HepG2 (cell line): ENCODE measurements at regions not wholly inside any gene's neighbourhood (a gene's known extent, or its start where the extent isn't known, plus 50 kb on each side); places are given as distances from the start of the nearest gene placed in this dataset.
A peak's percentile ranks its signal among the peaks of the same experiment; 100 is the strongest.

Experiments
- GTF3A ChIP-seq: sonication (generic); formaldehyde crosslinking; conservative IDR thresholded peaks from 2 replicates; pipeline ENCODE4 v1.4.0; 2020; ENCODE audit warnings: mild to moderate bottlenecking, missing genetic modification reagents
- HOXA5 ChIP-seq: sonication (generic); formaldehyde crosslinking; IDR thresholded peaks from 2 replicates; pipeline ENCODE4 v1.4.0; 2020; ENCODE audit warnings: missing genetic modification reagents
- KDM6A ChIP-seq: IDR thresholded peaks from 2 replicates; pipeline ENCODE4 v1.6.1; 2016; ENCODE audit warnings: low read depth
- PAWR ChIP-seq: sonication (generic); formaldehyde crosslinking; IDR thresholded peaks from 2 replicates; pipeline ENCODE4 v1.4.0; 2020; ENCODE audit warnings: missing genetic modification reagents, mild to moderate bottlenecking, borderline replicate concordance
- PLRG1 ChIP-seq: fragments of 450-650 bp; conservative IDR thresholded peaks from 2 replicates; pipeline ENCODE4 v1.6.1; 2016
- TGIF2 ChIP-seq: IDR thresholded peaks from 2 replicates; pipeline ENCODE4 v1.6.1; 2016; ENCODE audit warnings: control low read depth, missing compliant biosample characterization
- ZBTB3 ChIP-seq: sonication (generic); formaldehyde crosslinking; IDR thresholded peaks from 2 replicates; pipeline ENCODE4 v1.4.0; 2020; ENCODE audit warnings: low read depth, mild to moderate bottlenecking, moderate library complexity, missing genetic modification reagents, borderline replicate concordance
- ZFP82 ChIP-seq: sonication (generic); formaldehyde crosslinking; IDR thresholded peaks from 2 replicates; pipeline ENCODE4 v1.5.1; 2020; ENCODE audit warnings: mild to moderate bottlenecking, missing genetic modification reagents, borderline replicate concordance
- ZNF607 ChIP-seq: sonication (generic); formaldehyde crosslinking; IDR thresholded peaks from 2 replicates; pipeline ENCODE4 v1.5.1; 2020; ENCODE audit warnings: missing genetic modification reagents, mild to moderate bottlenecking, borderline replicate concordance
- ZNF772 ChIP-seq: sonication (generic); formaldehyde crosslinking; IDR thresholded peaks from 2 replicates; pipeline ENCODE4 v1.5.0; 2020; ENCODE audit warnings: mild to moderate bottlenecking, missing genetic modification reagents
- ZZZ3 ChIP-seq: sonication (generic); formaldehyde crosslinking; IDR thresholded peaks from 2 replicates; pipeline ENCODE4 v1.4.0; 2020; ENCODE audit warnings: missing genetic modification reagents, mild to moderate bottlenecking, borderline replicate concordance
- TF ChIP-seq, protein P1 (sequence below): sonication (generic); formaldehyde crosslinking; IDR thresholded peaks from 2 replicates; pipeline ENCODE4 v1.5.1; 2020; ENCODE audit warnings: missing genetic modification reagents, mild to moderate bottlenecking, borderline replicate concordance
- TF ChIP-seq, protein P2 (sequence below): sonication (generic); formaldehyde crosslinking; IDR thresholded peaks from 2 replicates; pipeline ENCODE4 v1.5.1; 2020; ENCODE audit warnings: missing genetic modification reagents, mild to moderate bottlenecking, borderline replicate concordance
- TF ChIP-seq, protein P3 (sequence below): sonication (generic); formaldehyde crosslinking; IDR thresholded peaks from 2 replicates; pipeline ENCODE4 v1.4.0; 2020; ENCODE audit warnings: mild to moderate bottlenecking, low read depth, missing genetic modification reagents
- TF ChIP-seq, protein P4 (sequence below): sonication (generic); formaldehyde crosslinking; IDR thresholded peaks from 2 replicates; pipeline ENCODE4 v1.5.0; 2020; ENCODE audit warnings: missing genetic modification reagents
- TF ChIP-seq, protein P5 (sequence below), 2 experiments: fragments of 450-650 bp in 1 of 2; sonication (generic) in 1 of 2; formaldehyde crosslinking; IDR thresholded peaks; 2 replicates each; pipeline versions ENCODE4 v1.5.0 to v1.8.0; 2020 to 2022; ENCODE audit warnings: mild to moderate bottlenecking in 1 of 2, missing genetic modification reagents in 1 of 2
- TF ChIP-seq, protein P6 (sequence below): fragments of 450-650 bp; IDR thresholded peaks from 2 replicates; pipeline ENCODE4 v1.6.1; 2017; ENCODE audit warnings: mild to moderate bottlenecking

DNA sequence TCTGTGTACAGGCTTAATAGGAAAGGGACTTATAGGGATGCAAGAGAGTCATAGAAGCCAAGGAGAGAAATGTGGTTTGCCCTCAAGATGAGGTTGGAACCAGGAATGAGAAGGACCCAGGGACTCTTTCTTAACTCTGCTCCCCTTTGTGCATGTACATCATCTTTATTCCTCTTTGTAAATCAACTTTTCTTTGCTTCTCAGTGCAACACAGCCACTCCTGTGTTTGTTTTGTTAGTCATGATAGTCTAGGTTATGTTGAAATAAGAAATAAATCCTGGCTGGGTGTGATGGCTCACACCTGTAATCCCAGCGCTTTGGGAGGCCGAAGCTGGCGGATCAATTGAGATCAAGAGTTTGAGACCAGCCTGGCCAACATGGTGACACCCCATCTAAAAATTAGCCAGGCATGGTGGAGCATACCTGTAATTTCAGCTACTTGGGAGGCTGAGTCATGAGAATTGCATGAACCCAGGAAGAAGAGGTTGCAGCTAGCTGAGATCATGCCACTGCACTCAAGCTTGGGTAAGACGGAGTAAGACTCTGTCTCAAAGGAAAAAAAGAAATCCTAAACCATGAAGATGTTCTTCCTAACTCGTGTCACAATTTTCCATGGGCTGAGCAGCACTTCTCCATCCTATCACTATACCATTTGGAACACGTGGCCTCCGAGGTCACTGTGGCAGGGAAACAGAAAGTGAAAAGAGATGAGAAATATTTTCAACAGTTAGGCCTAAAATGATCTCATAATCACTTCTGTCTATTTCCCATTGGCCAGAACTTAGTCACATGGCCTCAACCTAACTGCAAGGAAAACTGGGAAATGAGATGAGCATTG lies 73.0 kb upstream of the TMEM17 start (continued):
- no peak for TF ChIP-seq GTF3A
- TF ChIP-seq, protein P1, sequence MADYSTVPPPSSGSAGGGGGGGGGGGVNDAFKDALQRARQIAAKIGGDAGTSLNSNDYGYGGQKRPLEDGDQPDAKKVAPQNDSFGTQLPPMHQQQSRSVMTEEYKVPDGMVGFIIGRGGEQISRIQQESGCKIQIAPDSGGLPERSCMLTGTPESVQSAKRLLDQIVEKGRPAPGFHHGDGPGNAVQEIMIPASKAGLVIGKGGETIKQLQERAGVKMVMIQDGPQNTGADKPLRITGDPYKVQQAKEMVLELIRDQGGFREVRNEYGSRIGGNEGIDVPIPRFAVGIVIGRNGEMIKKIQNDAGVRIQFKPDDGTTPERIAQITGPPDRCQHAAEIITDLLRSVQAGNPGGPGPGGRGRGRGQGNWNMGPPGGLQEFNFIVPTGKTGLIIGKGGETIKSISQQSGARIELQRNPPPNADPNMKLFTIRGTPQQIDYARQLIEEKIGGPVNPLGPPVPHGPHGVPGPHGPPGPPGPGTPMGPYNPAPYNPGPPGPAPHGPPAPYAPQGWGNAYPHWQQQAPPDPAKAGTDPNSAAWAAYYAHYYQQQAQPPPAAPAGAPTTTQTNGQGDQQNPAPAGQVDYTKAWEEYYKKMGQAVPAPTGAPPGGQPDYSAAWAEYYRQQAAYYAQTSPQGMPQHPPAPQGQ (CRISPR knock-in tag), result no peak
- TF ChIP-seq KDM6A (CRISPR knock-in tag), result no peak
- no peak for TF ChIP-seq PAWR
- 0 out of 2 replicates have a peak, but pooled peaks have one; percentile 31 for TF ChIP-seq TGIF2 (CRISPR knock-in tag)
- TF ChIP-seq HOXA5 (CRISPR knock-in tag), result no peak
- TF ChIP-seq, protein P2, sequence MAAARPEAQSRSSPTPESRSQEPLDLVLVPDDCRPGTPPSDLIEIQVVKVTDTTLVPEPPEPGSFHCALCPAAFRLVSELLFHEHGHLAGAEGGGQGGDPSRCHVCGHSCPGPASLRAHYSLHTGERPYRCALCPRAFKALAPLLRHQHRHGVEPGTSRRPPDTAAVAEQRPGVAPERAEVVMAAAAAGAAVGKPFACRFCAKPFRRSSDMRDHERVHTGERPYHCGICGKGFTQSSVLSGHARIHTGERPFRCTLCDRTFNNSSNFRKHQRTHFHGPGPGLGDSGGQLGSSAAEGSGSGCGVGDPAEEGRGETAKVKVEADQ (CRISPR knock-in tag), result no peak
- TF ChIP-seq, protein P3, sequence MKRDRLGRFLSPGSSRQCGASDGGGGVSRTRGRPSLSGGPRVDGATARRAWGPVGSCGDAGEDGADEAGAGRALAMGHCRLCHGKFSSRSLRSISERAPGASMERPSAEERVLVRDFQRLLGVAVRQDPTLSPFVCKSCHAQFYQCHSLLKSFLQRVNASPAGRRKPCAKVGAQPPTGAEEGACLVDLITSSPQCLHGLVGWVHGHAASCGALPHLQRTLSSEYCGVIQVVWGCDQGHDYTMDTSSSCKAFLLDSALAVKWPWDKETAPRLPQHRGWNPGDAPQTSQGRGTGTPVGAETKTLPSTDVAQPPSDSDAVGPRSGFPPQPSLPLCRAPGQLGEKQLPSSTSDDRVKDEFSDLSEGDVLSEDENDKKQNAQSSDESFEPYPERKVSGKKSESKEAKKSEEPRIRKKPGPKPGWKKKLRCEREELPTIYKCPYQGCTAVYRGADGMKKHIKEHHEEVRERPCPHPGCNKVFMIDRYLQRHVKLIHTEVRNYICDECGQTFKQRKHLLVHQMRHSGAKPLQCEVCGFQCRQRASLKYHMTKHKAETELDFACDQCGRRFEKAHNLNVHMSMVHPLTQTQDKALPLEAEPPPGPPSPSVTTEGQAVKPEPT (CRISPR knock-in tag), result no peak
- TF ChIP-seq, protein P4, sequence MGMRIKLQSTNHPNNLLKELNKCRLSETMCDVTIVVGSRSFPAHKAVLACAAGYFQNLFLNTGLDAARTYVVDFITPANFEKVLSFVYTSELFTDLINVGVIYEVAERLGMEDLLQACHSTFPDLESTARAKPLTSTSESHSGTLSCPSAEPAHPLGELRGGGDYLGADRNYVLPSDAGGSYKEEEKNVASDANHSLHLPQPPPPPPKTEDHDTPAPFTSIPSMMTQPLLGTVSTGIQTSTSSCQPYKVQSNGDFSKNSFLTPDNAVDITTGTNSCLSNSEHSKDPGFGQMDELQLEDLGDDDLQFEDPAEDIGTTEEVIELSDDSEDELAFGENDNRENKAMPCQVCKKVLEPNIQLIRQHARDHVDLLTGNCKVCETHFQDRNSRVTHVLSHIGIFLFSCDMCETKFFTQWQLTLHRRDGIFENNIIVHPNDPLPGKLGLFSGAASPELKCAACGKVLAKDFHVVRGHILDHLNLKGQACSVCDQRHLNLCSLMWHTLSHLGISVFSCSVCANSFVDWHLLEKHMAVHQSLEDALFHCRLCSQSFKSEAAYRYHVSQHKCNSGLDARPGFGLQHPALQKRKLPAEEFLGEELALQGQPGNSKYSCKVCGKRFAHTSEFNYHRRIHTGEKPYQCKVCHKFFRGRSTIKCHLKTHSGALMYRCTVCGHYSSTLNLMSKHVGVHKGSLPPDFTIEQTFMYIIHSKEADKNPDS (CRISPR knock-in tag), result no peak
- TF ChIP-seq ZNF607 (CRISPR knock-in tag), result no peak
- TF ChIP-seq ZBTB3 (CRISPR knock-in tag), result no peak
- TF ChIP-seq, protein P5, sequence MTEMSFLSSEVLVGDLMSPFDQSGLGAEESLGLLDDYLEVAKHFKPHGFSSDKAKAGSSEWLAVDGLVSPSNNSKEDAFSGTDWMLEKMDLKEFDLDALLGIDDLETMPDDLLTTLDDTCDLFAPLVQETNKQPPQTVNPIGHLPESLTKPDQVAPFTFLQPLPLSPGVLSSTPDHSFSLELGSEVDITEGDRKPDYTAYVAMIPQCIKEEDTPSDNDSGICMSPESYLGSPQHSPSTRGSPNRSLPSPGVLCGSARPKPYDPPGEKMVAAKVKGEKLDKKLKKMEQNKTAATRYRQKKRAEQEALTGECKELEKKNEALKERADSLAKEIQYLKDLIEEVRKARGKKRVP (CRISPR knock-in tag; IDR thresholded peaks at IDR 0.05), result peak in 1 of 2 experiments; percentile 71; a peak in 2 of 4 replicates
- TF ChIP-seq ZFP82 (CRISPR knock-in tag), result no peak
- TF ChIP-seq ZZZ3 (CRISPR knock-in tag), result no peak
- TF ChIP-seq, protein P6, sequence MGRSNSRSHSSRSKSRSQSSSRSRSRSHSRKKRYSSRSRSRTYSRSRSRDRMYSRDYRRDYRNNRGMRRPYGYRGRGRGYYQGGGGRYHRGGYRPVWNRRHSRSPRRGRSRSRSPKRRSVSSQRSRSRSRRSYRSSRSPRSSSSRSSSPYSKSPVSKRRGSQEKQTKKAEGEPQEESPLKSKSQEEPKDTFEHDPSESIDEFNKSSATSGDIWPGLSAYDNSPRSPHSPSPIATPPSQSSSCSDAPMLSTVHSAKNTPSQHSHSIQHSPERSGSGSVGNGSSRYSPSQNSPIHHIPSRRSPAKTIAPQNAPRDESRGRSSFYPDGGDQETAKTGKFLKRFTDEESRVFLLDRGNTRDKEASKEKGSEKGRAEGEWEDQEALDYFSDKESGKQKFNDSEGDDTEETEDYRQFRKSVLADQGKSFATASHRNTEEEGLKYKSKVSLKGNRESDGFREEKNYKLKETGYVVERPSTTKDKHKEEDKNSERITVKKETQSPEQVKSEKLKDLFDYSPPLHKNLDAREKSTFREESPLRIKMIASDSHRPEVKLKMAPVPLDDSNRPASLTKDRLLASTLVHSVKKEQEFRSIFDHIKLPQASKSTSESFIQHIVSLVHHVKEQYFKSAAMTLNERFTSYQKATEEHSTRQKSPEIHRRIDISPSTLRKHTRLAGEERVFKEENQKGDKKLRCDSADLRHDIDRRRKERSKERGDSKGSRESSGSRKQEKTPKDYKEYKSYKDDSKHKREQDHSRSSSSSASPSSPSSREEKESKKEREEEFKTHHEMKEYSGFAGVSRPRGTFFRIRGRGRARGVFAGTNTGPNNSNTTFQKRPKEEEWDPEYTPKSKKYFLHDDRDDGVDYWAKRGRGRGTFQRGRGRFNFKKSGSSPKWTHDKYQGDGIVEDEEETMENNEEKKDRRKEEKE, result no peak
- 0 out of 2 replicates have a peak, but pooled peaks have one; percentile 58 for TF ChIP-seq ZNF772 (CRISPR knock-in tag)
- no peak for TF ChIP-seq PLRG1
